ENCODE measurements at regions not wholly inside any gene's neighbourhood (a gene's known extent, or its start where the extent isn't known, plus 50 kb on each side); places are given as distances from the start of the nearest gene placed in this dataset.

DNA sequence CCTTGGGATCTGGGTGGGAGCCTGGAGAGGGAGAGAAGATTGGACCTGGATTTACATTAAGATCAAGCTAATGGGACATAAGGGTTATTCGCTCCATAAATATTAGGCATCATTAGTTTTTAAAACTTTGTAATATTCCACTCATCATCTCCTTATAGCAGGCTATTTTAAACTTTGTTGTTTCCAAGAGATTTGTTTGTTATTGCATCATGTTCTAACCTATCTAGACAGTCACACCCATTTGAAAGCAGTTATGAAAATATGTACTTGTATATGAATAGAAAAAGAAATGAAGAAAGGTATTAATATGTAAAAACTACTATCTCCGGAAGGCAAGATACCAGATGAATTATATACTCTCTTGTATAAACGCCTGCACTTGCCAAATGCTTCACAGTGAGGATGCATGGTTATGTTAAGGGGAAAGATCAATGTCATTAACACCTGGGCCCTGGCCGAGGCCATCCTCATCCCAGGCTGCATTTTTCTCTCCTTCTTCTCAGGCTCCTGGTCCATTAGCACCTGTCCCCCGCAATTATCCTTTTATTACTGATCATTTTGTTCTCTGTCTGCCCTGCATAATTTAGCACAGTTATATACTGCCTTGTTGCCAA, 468.2 kb downstream of the MATN1 start:
- TF ChIP-seq EP300 (IDR thresholded peaks at IDR 0.05) (no peak), POLR2A (IDR thresholded peaks at IDR 0.05) (no peak)
- TF ChIP-seq, protein P1, sequence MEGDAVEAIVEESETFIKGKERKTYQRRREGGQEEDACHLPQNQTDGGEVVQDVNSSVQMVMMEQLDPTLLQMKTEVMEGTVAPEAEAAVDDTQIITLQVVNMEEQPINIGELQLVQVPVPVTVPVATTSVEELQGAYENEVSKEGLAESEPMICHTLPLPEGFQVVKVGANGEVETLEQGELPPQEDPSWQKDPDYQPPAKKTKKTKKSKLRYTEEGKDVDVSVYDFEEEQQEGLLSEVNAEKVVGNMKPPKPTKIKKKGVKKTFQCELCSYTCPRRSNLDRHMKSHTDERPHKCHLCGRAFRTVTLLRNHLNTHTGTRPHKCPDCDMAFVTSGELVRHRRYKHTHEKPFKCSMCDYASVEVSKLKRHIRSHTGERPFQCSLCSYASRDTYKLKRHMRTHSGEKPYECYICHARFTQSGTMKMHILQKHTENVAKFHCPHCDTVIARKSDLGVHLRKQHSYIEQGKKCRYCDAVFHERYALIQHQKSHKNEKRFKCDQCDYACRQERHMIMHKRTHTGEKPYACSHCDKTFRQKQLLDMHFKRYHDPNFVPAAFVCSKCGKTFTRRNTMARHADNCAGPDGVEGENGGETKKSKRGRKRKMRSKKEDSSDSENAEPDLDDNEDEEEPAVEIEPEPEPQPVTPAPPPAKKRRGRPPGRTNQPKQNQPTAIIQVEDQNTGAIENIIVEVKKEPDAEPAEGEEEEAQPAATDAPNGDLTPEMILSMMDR (IDR thresholded peaks at IDR 0.05), result no peak

Measured in ovary (tissue), 3 donors.